ENCODE measurements at regions not wholly inside any gene's neighbourhood (a gene's known extent, or its start where the extent isn't known, plus 50 kb on each side); places are given as distances from the start of the nearest gene placed in this dataset.
"Not testable (repeated sequence)": the region's sequence is repeated elsewhere in the genome, so short reads cannot be mapped to it uniquely, and the experiment has no call there.

GRCh38 chr7:83827036-83827435 is 178.1 kb upstream of the SEMA3E start:
- no peak for DNase-seq (ENCODE audit: low read depth)

GRCh38 chr7:83824214-83824613 is 175.3 kb upstream of the SEMA3E start:
- DNase-seq (ENCODE audit: low read depth), result peak; percentile 8

- no peak for DNase-seq (ENCODE audit: low read depth)
Measured at GRCh38 chr7:83821866-83822265, 172.9 kb upstream of the SEMA3E start.

- DNase-seq (ENCODE audit: low read depth), result no peak
Measured at GRCh38 chr7:83820641-83821040, 171.7 kb upstream of the SEMA3E start.

- no peak for DNase-seq (ENCODE audit: low read depth)
Measured at GRCh38 chr7:83819911-83820310, 171.0 kb upstream of the SEMA3E start.

- no peak for DNase-seq (ENCODE audit: low read depth)
Measured at GRCh38 chr7:83814480-83814879, 165.5 kb upstream of the SEMA3E start.

GRCh38 chr7:83812563-83812962 is 163.6 kb upstream of the SEMA3E start:
- DNase-seq (ENCODE audit: low read depth), result not testable (repeated sequence)

- DNase-seq (ENCODE audit: low read depth), result no peak
Measured at GRCh38 chr7:83808982-83809381, 160.0 kb upstream of the SEMA3E start.

- DNase-seq (ENCODE audit: low read depth), result no peak
Measured at GRCh38 chr7:83807774-83808173, 158.8 kb upstream of the SEMA3E start.

- no peak for DNase-seq (ENCODE audit: low read depth)
Measured at GRCh38 chr7:83806538-83806937, 157.6 kb upstream of the SEMA3E start.

GRCh38 chr7:83799333-83799732 is 150.4 kb upstream of the SEMA3E start:
- DNase-seq (ENCODE audit: low read depth), result no peak

GRCh38 chr7:83798489-83798888 is 149.6 kb upstream of the SEMA3E start:
- no peak for DNase-seq (ENCODE audit: low read depth)

- DNase-seq (ENCODE audit: low read depth), result no peak
Measured at GRCh38 chr7:83796760-83797159, 147.8 kb upstream of the SEMA3E start.

GRCh38 chr7:83794829-83795228 is 145.9 kb upstream of the SEMA3E start:
- no peak for DNase-seq (ENCODE audit: low read depth)

- DNase-seq (ENCODE audit: low read depth), result no peak
Measured at GRCh38 chr7:83793558-83793957, 144.6 kb upstream of the SEMA3E start.

- no peak for DNase-seq (ENCODE audit: low read depth)
Measured at GRCh38 chr7:83791737-83792136, 142.8 kb upstream of the SEMA3E start.

- no peak for DNase-seq (ENCODE audit: low read depth)
Measured at GRCh38 chr7:83786858-83787257, 137.9 kb upstream of the SEMA3E start.

GRCh38 chr7:83782628-83783027 is 133.7 kb upstream of the SEMA3E start:
- DNase-seq (ENCODE audit: low read depth), result no peak

- no peak for DNase-seq (ENCODE audit: low read depth)
Measured at GRCh38 chr7:83778073-83778443, 129.1 kb upstream of the SEMA3E start.

- no peak for DNase-seq (ENCODE audit: low read depth)
Measured at GRCh38 chr7:83777406-83778072, 128.6 kb upstream of the SEMA3E start.

- no peak for DNase-seq (ENCODE audit: low read depth)
Measured at GRCh38 chr7:83769407-83769806, 120.5 kb upstream of the SEMA3E start.

- DNase-seq (ENCODE audit: low read depth), result peak; percentile 46
Measured at GRCh38 chr7:83751217-83751616, 102.3 kb upstream of the SEMA3E start.

GRCh38 chr7:83749495-83749894 is 100.6 kb upstream of the SEMA3E start:
- no peak for DNase-seq (ENCODE audit: low read depth)

GRCh38 chr7:83739527-83739926 is 90.6 kb upstream of the SEMA3E start:
- no peak for DNase-seq (ENCODE audit: low read depth)

All from non-pigmented ciliary epithelial cell (primary cell).